ENCODE measurements at regions not wholly inside any gene's neighbourhood (a gene's known extent, or its start where the extent isn't known, plus 50 kb on each side); places are given as distances from the start of the nearest gene placed in this dataset.

- TF ChIP-seq PATZ1 (CRISPR knock-in tag; IDR thresholded peaks at IDR 0.05; ENCODE audit: borderline replicate concordance) (no peak), CSDC2 (CRISPR knock-in tag; IDR thresholded peaks at IDR 0.05) (no peak), ISL1 (CRISPR knock-in tag; IDR thresholded peaks at IDR 0.05) (no peak), BACH2 (CRISPR knock-in tag; IDR thresholded peaks at IDR 0.05; ENCODE audit: borderline replicate concordance) (no peak), ZNF70 (CRISPR knock-in tag; IDR thresholded peaks at IDR 0.05) (no peak), CREB5 (CRISPR knock-in tag; IDR thresholded peaks at IDR 0.05; ENCODE audit: low read depth) (no peak), GLIS3 (CRISPR knock-in tag; IDR thresholded peaks at IDR 0.05) (no peak), TOX (CRISPR knock-in tag; IDR thresholded peaks at IDR 0.05; ENCODE audit: borderline replicate concordance) (no peak), CSRNP3 (CRISPR knock-in tag; IDR thresholded peaks at IDR 0.05) (no peak), POU6F1 (CRISPR knock-in tag; IDR thresholded peaks at IDR 0.05; ENCODE audit: borderline replicate concordance, low read depth) (no peak), PPARA (CRISPR knock-in tag; IDR thresholded peaks at IDR 0.05; ENCODE audit: borderline replicate concordance) (no peak), ZNF8 (CRISPR knock-in tag; IDR thresholded peaks at IDR 0.05) (no peak), ZFP3 (CRISPR knock-in tag; IDR thresholded peaks at IDR 0.05) (no peak), ZNF565 (CRISPR knock-in tag; conservative IDR thresholded peaks at IDR 0.05; ENCODE audit: low read depth) (no peak), ZFP30 (CRISPR knock-in tag; IDR thresholded peaks at IDR 0.05) (no peak), SNAI2 (CRISPR knock-in tag; IDR thresholded peaks at IDR 0.05) (no peak), OSR1 (CRISPR knock-in tag; IDR thresholded peaks at IDR 0.05) (no peak), TCF4 (CRISPR knock-in tag; IDR thresholded peaks at IDR 0.05; ENCODE audit: borderline replicate concordance) (no peak), RARB (CRISPR knock-in tag; IDR thresholded peaks at IDR 0.05) (no peak)
- no peak for ATAC-seq
These were observed 1127.4 kb downstream of the LRFN5 start for GRCh38 chr14:42734041-42734440.

GRCh38 chr14:42732005-42732404 lies 1125.3 kb downstream of the LRFN5 start:
- ATAC-seq = no peak
- TF ChIP-seq RARB (CRISPR knock-in tag; IDR thresholded peaks at IDR 0.05) (no peak), CSDC2 (CRISPR knock-in tag; IDR thresholded peaks at IDR 0.05) (no peak), TOX (CRISPR knock-in tag; IDR thresholded peaks at IDR 0.05; ENCODE audit: borderline replicate concordance) (no peak), SNAI2 (CRISPR knock-in tag; IDR thresholded peaks at IDR 0.05) (no peak), ISL1 (CRISPR knock-in tag; IDR thresholded peaks at IDR 0.05) (no peak), ZC3H10 (CRISPR knock-in tag; IDR thresholded peaks at IDR 0.05) (no peak), TSHZ2 (CRISPR knock-in tag; IDR thresholded peaks at IDR 0.05) (no peak), OSR1 (CRISPR knock-in tag; IDR thresholded peaks at IDR 0.05) (no peak), ZFP3 (CRISPR knock-in tag; IDR thresholded peaks at IDR 0.05) (no peak), ZNF8 (CRISPR knock-in tag; IDR thresholded peaks at IDR 0.05) (no peak), GLIS3 (CRISPR knock-in tag; IDR thresholded peaks at IDR 0.05) (no peak), TCF4 (CRISPR knock-in tag; IDR thresholded peaks at IDR 0.05; ENCODE audit: borderline replicate concordance) (no peak), BACH2 (CRISPR knock-in tag; IDR thresholded peaks at IDR 0.05; ENCODE audit: borderline replicate concordance) (no peak), CREB5 (CRISPR knock-in tag; IDR thresholded peaks at IDR 0.05; ENCODE audit: low read depth) (no peak), ZFP30 (CRISPR knock-in tag; IDR thresholded peaks at IDR 0.05) (no peak), ZNF565 (CRISPR knock-in tag; conservative IDR thresholded peaks at IDR 0.05; ENCODE audit: low read depth) (no peak), ESRRG (CRISPR knock-in tag; IDR thresholded peaks at IDR 0.05) (no peak), PPARA (CRISPR knock-in tag; IDR thresholded peaks at IDR 0.05; ENCODE audit: borderline replicate concordance) (no peak)
